ENCODE measurements at regions not wholly inside any gene's neighbourhood (a gene's known extent, or its start where the extent isn't known, plus 50 kb on each side); places are given as distances from the start of the nearest gene placed in this dataset.

DNA sequence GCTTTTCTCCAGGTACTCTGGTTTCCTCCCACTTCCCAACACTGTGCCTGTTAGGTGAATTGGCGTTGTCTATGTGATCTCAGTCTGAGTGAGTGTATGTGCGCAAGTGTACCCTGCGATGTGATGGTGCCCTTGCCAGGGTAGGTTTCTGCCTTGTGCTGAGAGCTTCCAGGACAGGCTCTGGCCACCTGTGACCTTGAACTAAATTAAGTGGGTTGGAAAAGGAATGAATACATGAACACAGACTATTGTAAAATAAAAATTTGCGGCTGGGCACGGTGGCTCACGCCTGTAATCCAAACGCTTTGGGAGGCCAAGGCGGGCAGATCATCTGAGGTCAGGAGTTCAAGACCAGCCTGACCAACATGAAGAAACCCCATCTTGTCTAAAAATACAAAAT lies 678.0 kb downstream of the DHX35 start:
- TF ChIP-seq, protein P1, sequence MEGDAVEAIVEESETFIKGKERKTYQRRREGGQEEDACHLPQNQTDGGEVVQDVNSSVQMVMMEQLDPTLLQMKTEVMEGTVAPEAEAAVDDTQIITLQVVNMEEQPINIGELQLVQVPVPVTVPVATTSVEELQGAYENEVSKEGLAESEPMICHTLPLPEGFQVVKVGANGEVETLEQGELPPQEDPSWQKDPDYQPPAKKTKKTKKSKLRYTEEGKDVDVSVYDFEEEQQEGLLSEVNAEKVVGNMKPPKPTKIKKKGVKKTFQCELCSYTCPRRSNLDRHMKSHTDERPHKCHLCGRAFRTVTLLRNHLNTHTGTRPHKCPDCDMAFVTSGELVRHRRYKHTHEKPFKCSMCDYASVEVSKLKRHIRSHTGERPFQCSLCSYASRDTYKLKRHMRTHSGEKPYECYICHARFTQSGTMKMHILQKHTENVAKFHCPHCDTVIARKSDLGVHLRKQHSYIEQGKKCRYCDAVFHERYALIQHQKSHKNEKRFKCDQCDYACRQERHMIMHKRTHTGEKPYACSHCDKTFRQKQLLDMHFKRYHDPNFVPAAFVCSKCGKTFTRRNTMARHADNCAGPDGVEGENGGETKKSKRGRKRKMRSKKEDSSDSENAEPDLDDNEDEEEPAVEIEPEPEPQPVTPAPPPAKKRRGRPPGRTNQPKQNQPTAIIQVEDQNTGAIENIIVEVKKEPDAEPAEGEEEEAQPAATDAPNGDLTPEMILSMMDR (IDR thresholded peaks at IDR 0.05; ENCODE audit: low read depth, low read length, missing control alignments), result no peak
- DNase-seq (ENCODE audit: low read depth), result no peak
- no peak overlapping the region for H3K4me3 ChIP-seq (ENCODE audit: low read depth, low read length)
- in situ Hi-C loops (cut with HindIII; ENCODE audit: low sequenced_read_pairs), result no loop called here

DNA sequence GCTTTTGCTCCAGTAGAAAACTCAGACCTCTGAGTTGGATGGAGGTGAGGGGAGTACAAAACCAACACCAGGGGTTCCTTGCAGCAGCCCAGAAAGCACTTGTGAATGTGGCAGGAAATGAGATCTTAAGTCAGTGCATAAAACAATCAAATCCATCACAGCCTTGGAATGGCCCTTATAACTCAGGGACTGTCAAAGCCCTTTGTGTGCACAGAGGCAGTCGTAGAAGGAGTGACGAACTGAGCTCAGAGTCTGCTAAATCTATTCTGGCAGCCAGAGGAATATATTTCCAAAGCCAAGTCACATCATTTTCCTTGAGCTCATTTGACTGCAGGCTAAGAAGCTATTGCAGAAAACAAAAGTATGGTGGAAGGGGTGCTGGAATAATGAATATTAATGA lies 676.6 kb downstream of the DHX35 start:
- no peak for DNase-seq (ENCODE audit: low read depth)
- in situ Hi-C loops (cut with HindIII; ENCODE audit: low sequenced_read_pairs), result loop anchor here (10.0 kb wide), 1 partner anchor 846 kb away; no protein-coding TSS in a partner anchor
- H3K4me3 ChIP-seq (ENCODE audit: low read depth, low read length), result no peak overlapping the region
- TF ChIP-seq, protein P1 (IDR thresholded peaks at IDR 0.05; ENCODE audit: low read depth, low read length, missing control alignments), result no peak

DNA sequence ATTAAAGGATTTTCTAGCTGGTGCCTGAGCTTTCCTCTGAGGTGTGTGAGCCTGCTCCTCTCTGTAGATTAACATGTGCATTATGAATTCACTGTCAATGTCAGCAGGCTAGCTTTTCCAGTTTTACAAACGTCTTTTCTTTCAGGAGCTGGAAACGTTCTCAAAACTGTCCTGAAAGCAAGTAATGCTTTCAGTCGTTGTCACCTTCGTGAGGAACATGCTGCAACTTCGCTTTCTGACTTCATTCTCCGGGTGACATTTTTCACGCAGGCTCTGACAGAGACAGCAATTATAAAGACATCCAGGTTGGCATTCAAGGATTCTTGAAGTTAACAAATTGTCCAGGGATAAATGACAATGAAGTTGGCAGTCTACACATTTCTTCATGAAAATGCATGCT lies 671.5 kb downstream of the DHX35 start:
- in situ Hi-C loops (cut with HindIII; ENCODE audit: low sequenced_read_pairs), result loop anchor here (10.0 kb wide), 1 partner anchor 851 kb away; no protein-coding TSS in a partner anchor
- TF ChIP-seq, protein P1 (IDR thresholded peaks at IDR 0.05; ENCODE audit: low read depth, low read length, missing control alignments), result no peak
- DNase-seq (ENCODE audit: low read depth), result no peak
- H3K4me3 ChIP-seq (ENCODE audit: low read depth, low read length), result no peak overlapping the region

DNA sequence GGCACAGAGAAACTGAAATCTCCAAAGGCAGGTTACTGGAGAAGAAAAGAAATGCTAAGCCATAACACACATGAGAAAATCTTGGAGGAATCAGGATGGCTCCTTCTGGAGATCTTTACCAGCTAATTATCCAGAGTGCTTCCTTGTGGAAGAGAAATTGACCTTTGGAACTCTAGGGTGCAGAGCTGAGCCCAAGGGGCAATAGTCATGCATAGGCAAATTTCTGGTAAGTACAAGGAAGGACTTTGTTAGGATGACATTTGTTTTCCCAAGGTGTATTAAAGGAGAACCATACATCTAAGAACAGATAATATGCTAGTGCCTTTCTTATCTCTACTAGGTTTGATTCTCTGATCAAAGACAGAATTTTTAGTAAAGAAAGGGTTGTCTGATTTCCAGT lies 670.6 kb downstream of the DHX35 start:
- in situ Hi-C loops (cut with HindIII; ENCODE audit: low sequenced_read_pairs), result loop anchor here (10.0 kb wide), 1 partner anchor 852 kb away; no protein-coding TSS in a partner anchor
- TF ChIP-seq, protein P1 (IDR thresholded peaks at IDR 0.05; ENCODE audit: low read depth, low read length, missing control alignments), result no peak
- DNase-seq (ENCODE audit: low read depth), result no peak

DNA sequence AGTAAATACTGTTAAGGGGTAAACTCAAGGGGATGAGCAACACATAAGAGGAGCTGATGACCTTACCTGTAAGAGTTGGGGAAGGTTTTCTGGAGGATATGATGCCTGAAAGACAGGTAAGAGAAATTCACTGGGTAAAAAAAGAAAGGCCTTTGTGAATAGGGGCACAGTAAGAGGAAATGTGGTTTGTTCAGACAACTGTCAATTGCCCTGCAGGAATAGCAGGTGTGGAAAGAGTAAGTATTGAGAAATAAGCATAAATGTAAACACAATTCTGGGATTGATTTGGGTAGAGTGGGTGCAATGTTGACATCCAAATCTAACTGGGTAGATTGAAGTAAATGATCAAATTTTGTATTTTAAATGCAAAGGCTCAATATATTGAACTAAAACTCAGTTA lies 670.0 kb downstream of the DHX35 start:
- H3K4me3 ChIP-seq (ENCODE audit: low read depth, low read length), result no peak overlapping the region
- TF ChIP-seq, protein P1 (IDR thresholded peaks at IDR 0.05; ENCODE audit: low read depth, low read length, missing control alignments), result no peak
- no peak for DNase-seq (ENCODE audit: low read depth)
- in situ Hi-C loops (cut with HindIII; ENCODE audit: low sequenced_read_pairs), result loop anchor here (10.0 kb wide), 1 partner anchor 853 kb away; no protein-coding TSS in a partner anchor

More for the DNA sequence above, 670.6 kb downstream of the DHX35 start:
- H3K4me3 ChIP-seq (ENCODE audit: low read depth, low read length), result no peak overlapping the region

DNA sequence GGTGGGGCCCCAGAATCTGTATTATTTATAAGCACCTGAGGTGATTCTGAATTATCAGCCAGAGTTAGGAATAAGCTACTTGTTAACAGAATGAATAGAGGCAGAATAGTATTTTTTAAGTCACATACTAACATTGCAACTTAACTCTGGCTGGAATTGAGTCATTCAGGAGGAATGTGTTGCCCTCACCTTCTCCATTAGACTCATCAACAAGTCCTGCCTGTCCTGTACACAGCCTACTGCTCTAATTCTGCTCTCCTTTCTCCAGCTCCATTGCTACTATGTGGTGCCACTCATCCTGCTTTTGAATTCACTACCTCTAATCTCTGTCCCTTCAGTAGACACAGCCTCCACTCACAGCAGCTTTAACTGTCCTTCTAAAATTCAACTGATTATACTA lies 669.4 kb downstream of the DHX35 start:
- in situ Hi-C loops (cut with HindIII; ENCODE audit: low sequenced_read_pairs), result loop anchor here (10.0 kb wide), 1 partner anchor 853 kb away; no protein-coding TSS in a partner anchor
- DNase-seq (ENCODE audit: low read depth), result peak; percentile 16
- TF ChIP-seq, protein P1 (IDR thresholded peaks at IDR 0.05; ENCODE audit: low read depth, low read length, missing control alignments), result no peak
- H3K4me3 ChIP-seq (ENCODE audit: low read depth, low read length), result no peak overlapping the region
